SK-N-SH (cell line): ENCODE measurements at regions not wholly inside any gene's neighbourhood (a gene's known extent, or its start where the extent isn't known, plus 50 kb on each side); places are given as distances from the start of the nearest gene placed in this dataset.

Experiments used
- CTCF ChIA-PET: fragments of 300-600, 350-600 bp; formaldehyde crosslinking; extraction: SDS; loops from one replicate; lab custom pipeline; 2021; lab: Yijun Ruan, JAX
- POLR2A ChIA-PET: fragments of 350-600 bp; sonication (Branson Sonifier 250); formaldehyde crosslinking; extraction: SDS; loops from one replicate; lab custom pipeline; 2020; ENCODE audit warnings: antibody characterized with exemption, inconsistent platforms; lab: Yijun Ruan, JAX
- DNase-seq: peaks from one replicate; pipeline ENCODE4 v3.0.0; 2012
- H2AFZ ChIP-seq: fragments of 200-600 bp; sonication (generic); 2 replicates; pipeline ENCODE4 v1.8.1; 2016; ENCODE audit warnings: antibody characterized with exemption, mild to moderate bottlenecking, low read depth
- H3F3A ChIP-seq: fragments of 200-600 bp; sonication (generic); replicated peaks from 2 replicates; pipeline ENCODE3; 2016; ENCODE audit warnings: antibody characterized with exemption, mild to moderate bottlenecking; ENCODE audit not compliant: insufficient read depth
- H3K27ac ChIP-seq, 2 experiments: fragments of 200-500 bp in 1 of 2; fragments of 200-600 bp in 1 of 2; sonication (Bioruptor generic) in 1 of 2; sonication (generic), shearing (Covaris generic) in 1 of 2; 2 replicates each; pipeline versions ENCODE4 v1.5.1 to v1.6.1; 2014 to 2016; ENCODE audit warnings: low read depth in 2 of 2, inconsistent platforms in 1 of 2, low read length in 1 of 2, mild to moderate bottlenecking in 1 of 2, mixed read lengths in 1 of 2
- H3K27me3 ChIP-seq: fragments of 200-600 bp; sonication (generic), shearing (Covaris generic); 2 replicates; pipeline ENCODE4 v1.6.1; 2016; ENCODE audit warnings: mixed run types; ENCODE audit not compliant: insufficient read depth
- H3K36me3 ChIP-seq, 2 experiments: fragments of 200-500 bp in 1 of 2; fragments of 200-600 bp in 1 of 2; sonication (Bioruptor generic) in 1 of 2; sonication (generic) in 1 of 2; replicated peaks in 1 of 2; 2 replicates each; pipeline versions ENCODE3 to v1.5.1; 2014 to 2016; ENCODE audit warnings: low read length in 1 of 2, mild to moderate bottlenecking in 1 of 2; ENCODE audit not compliant: insufficient read depth in 2 of 2, control insufficient read depth in 1 of 2
- H3K4me1 ChIP-seq, 2 experiments: fragments of 200-500 bp in 1 of 2; fragments of 200-600 bp in 1 of 2; sonication (Bioruptor generic) in 1 of 2; sonication (generic), shearing (Covaris generic) in 1 of 2; 2 replicates each; pipeline versions ENCODE4 v1.5.1 to v1.6.1; 2014 to 2016; ENCODE audit warnings: low read depth in 1 of 2, low read length in 1 of 2, mixed run types in 1 of 2; ENCODE audit not compliant: insufficient read depth in 2 of 2, control insufficient read depth in 1 of 2
- H3K4me2 ChIP-seq: fragments of 200-600 bp; sonication (generic), shearing (Covaris generic); 2 replicates; pipeline ENCODE4 v1.6.1; 2017; ENCODE audit warnings: mixed run types
- H3K4me3 ChIP-seq, 2 experiments: fragments of 200-500 bp in 1 of 2; fragments of 200-600 bp in 1 of 2; sonication (Bioruptor generic) in 1 of 2; sonication (generic), shearing (Covaris generic) in 1 of 2; 2 replicates each; pipeline versions ENCODE4 v1.5.1 to v1.8.1; 2014 to 2016; ENCODE audit warnings: low read depth in 2 of 2, inconsistent platforms in 1 of 2, low read length in 1 of 2, mild to moderate bottlenecking in 1 of 2, mixed read lengths in 1 of 2, moderate library complexity in 1 of 2
- H3K79me2 ChIP-seq: fragments of 200-600 bp; sonication (generic); 2 replicates; pipeline ENCODE4 v1.8.1; 2017; ENCODE audit warnings: mild to moderate bottlenecking; ENCODE audit not compliant: insufficient read depth
- H3K9ac ChIP-seq: fragments of 200-600 bp; sonication (generic); 2 replicates; pipeline ENCODE4 v1.6.1; 2017; ENCODE audit warnings: mixed run types
- H3K9me2 ChIP-seq: fragments of 200-600 bp; sonication (generic); 2 replicates; pipeline ENCODE4 v1.6.1; 2017; ENCODE audit warnings: mixed run types
- H3K9me3 ChIP-seq: fragments of 200-600 bp; sonication (generic); 2 replicates; pipeline ENCODE4 v1.6.1; 2017; ENCODE audit warnings: mixed run types, mild to moderate bottlenecking, moderate library complexity
- H4K20me1 ChIP-seq: fragments of 200-600 bp; sonication (generic); 2 replicates; pipeline ENCODE4 v1.6.1; 2017; ENCODE audit warnings: mild to moderate bottlenecking, mixed run types; ENCODE audit not compliant: insufficient read depth
- CHD2 ChIP-seq: fragments of 150-350 bp; IDR thresholded peaks from 2 replicates; pipeline ENCODE4 v1.6.1; 2018; ENCODE audit warnings: low read length; ENCODE audit not compliant: partially characterized antibody
- ELF1 ChIP-seq: IDR thresholded peaks from 2 replicates; pipeline ENCODE4 v1.4.0; 2012
- EP300 ChIP-seq, 2 experiments: IDR thresholded peaks; 2 replicates each; pipeline versions ENCODE4 v1.4.0 to v1.6.1; 2012; ENCODE audit warnings: borderline replicate concordance in 1 of 2, low read depth in 1 of 2, low read length in 1 of 2
- EZH2phosphoT487 ChIP-seq: fragments of 200-600 bp; sonication (generic); IDR thresholded peaks from 2 replicates; pipeline ENCODE4 v1.6.1; 2017; ENCODE audit warnings: low read depth, mixed run types, mild to moderate bottlenecking, antibody characterized with exemption, moderate library complexity, borderline replicate concordance
- FOSL2 ChIP-seq: IDR thresholded peaks from 2 replicates; pipeline ENCODE4 v1.4.0; 2012; ENCODE audit warnings: low read depth, mild to moderate bottlenecking, moderate library complexity, borderline replicate concordance
- FOXM1 ChIP-seq: IDR thresholded peaks from 2 replicates; pipeline ENCODE4 v1.4.0; 2012; ENCODE audit warnings: low read depth, mild to moderate bottlenecking
- MEF2A ChIP-seq: IDR thresholded peaks from 2 replicates; pipeline ENCODE4 v1.4.0; 2012; ENCODE audit warnings: low read depth, borderline replicate concordance
- NFIC ChIP-seq: IDR thresholded peaks from 2 replicates; pipeline ENCODE4 v1.4.0; 2012; ENCODE audit warnings: borderline replicate concordance
- NRF1 ChIP-seq: IDR thresholded peaks from 2 replicates; pipeline ENCODE4 v1.6.1; 2012; ENCODE audit warnings: low read depth, mild to moderate bottlenecking, low read length
- TCF12 ChIP-seq: IDR thresholded peaks from 2 replicates; pipeline ENCODE4 v1.4.0; 2012
- USF2 ChIP-seq: fragments of 150-350 bp; IDR thresholded peaks from 2 replicates; pipeline ENCODE4 v1.6.1; 2017; ENCODE audit warnings: antibody characterized with exemption, low read length, low read depth, borderline replicate concordance
- YY1 ChIP-seq: IDR thresholded peaks from 2 replicates; pipeline ENCODE4 v1.4.0; 2012; ENCODE audit warnings: low read depth, mild to moderate bottlenecking
- WGBS: methylation state at CpG from one replicate; pipeline ENCODE4 v1.1.6; 2017; ENCODE audit warnings: low lambda C conversion rate; 5-methylcytosine and 5-hydroxymethylcytosine counted together
- TF ChIP-seq, protein P1 (sequence below): IDR thresholded peaks from 2 replicates; pipeline ENCODE4 v1.4.0; 2012; ENCODE audit warnings: low read depth, borderline replicate concordance

GRCh38 chr7:156440456-156440855, 200.1 kb upstream of the RNF32 start:
- H3K9me2 ChIP-seq = no peaks in the 10 kb centered on the region
- TF ChIP-seq TCF12 = no peak
- no peak for TF ChIP-seq YY1
- no peak for TF ChIP-seq CHD2
- TF ChIP-seq NRF1 = no peak
- no peak for TF ChIP-seq NFIC
- no peak for TF ChIP-seq MEF2A
- TF ChIP-seq, protein P1, sequence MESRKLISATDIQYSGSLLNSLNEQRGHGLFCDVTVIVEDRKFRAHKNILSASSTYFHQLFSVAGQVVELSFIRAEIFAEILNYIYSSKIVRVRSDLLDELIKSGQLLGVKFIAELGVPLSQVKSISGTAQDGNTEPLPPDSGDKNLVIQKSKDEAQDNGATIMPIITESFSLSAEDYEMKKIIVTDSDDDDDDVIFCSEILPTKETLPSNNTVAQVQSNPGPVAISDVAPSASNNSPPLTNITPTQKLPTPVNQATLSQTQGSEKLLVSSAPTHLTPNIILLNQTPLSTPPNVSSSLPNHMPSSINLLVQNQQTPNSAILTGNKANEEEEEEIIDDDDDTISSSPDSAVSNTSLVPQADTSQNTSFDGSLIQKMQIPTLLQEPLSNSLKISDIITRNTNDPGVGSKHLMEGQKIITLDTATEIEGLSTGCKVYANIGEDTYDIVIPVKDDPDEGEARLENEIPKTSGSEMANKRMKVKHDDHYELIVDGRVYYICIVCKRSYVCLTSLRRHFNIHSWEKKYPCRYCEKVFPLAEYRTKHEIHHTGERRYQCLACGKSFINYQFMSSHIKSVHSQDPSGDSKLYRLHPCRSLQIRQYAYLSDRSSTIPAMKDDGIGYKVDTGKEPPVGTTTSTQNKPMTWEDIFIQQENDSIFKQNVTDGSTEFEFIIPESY = no peak
- TF ChIP-seq, all 33 proteins: peak for 0
- no peaks in the 10 kb centered on the region for H3K79me2 ChIP-seq

DNA sequence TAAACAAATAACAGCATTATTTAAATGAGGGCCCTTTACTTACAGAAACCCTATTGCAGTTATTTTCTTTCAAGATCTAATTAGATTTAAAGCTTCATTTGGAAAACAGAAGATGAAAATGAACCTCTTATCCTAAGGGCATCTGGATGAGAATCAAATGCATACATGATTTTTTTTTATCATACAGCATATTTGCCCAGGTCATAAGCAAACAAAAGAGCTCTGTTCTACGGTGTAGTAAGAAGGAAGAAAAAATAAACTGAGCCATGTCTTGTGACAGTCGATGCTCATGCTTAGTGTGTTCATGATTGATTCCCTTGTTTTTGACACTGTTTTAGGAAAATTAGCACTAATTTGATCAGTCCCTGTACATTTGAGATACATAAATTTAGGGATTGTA, 202.6 kb upstream of the RNF32 start:
- H3K27me3 ChIP-seq = 0 out of 2 replicates have a peak, but pooled peaks cover 9% of the 10 kb centered on the region
- ChIA-PET CTCF (interaction anchor here (1.2 kb wide), 2 partner anchors 27 to 379 kb away, joined by 3 read pairs; no protein-coding TSS in a partner anchor), POLR2A (no interaction called here)
- H3K4me2 ChIP-seq = no peak overlapping the region
- no peak overlapping the region for H3K27ac ChIP-seq
- no peaks in the 10 kb centered on the region for H3K36me3 ChIP-seq
- H2AFZ ChIP-seq = no peak overlapping the region
- H4K20me1 ChIP-seq = no peaks in the 10 kb centered on the region
- peaks cover 0 to 2% of the 10 kb centered on the region in 2 experiments; a peak in 1 of 4 replicates for H3K4me1 ChIP-seq
- H3K9me3 ChIP-seq = no peaks in the 10 kb centered on the region
- H3K9me2 ChIP-seq = no peaks in the 10 kb centered on the region
- no peaks in the 10 kb centered on the region for H3F3A ChIP-seq
- no peaks in the 10 kb centered on the region for H3K79me2 ChIP-seq
- no peak overlapping the region for H3K9ac ChIP-seq
- 5% methylated on average over 2 of the region's 2 CpGs for WGBS
- DNase-seq = no peak
- no peak for TF ChIP-seq EZH2phosphoT487
- no peak for TF ChIP-seq ELF1
- no peak for TF ChIP-seq USF2
- no peak for TF ChIP-seq TCF12
- TF ChIP-seq EP300 (IDR thresholded peaks at IDR 0.05; ENCODE audit: borderline replicate concordance in 1 of 2, low read depth in 1 of 2, low read length in 1 of 2) = no peak
- TF ChIP-seq FOSL2 = no peak
- no peak for TF ChIP-seq MEF2A
- TF ChIP-seq FOXM1 = no peak
- no peak overlapping the region for H3K4me3 ChIP-seq

More at GRCh38 chr7:156440456-156440855, 200.1 kb upstream of the RNF32 start:
- Histone ChIP-seq H3K36me3 (no peaks in the 10 kb centered on the region), H3K4me1 (peaks cover 0 to 2% of the 10 kb centered on the region in 2 experiments; a peak in 1 of 4 replicates), H3K9me3 (no peaks in the 10 kb centered on the region), H3K4me2 (no peak overlapping the region), H3K9ac (no peak overlapping the region), H3F3A (no peaks in the 10 kb centered on the region), H3K4me3 (no peak overlapping the region), H2AFZ (no peak overlapping the region), H3K27ac (no peak overlapping the region), H3K27me3 (0 out of 2 replicates have a peak, but pooled peaks cover 9% of the 10 kb centered on the region), H4K20me1 (no peaks in the 10 kb centered on the region)
- DNase-seq = no peak
- ChIA-PET POLR2A (no interaction called here), CTCF (no interaction called here)
- 49% methylated on average over 12 of the region's 13 CpGs for WGBS
